H1 (cell line): ENCODE measurements at regions not wholly inside any gene's neighbourhood (a gene's known extent, or its start where the extent isn't known, plus 50 kb on each side); places are given as distances from the start of the nearest gene placed in this dataset.

Experiments
- CTCF ChIA-PET: fragments of 300-600 bp; sonication (Branson Sonifier 250); formaldehyde crosslinking; loops from one replicate; lab custom pipeline; 2021; ENCODE audit not compliant: partially characterized antibody; lab: Charles Lee
- POLR2A ChIA-PET: fragments of 300-600 bp; sonication (Branson Sonifier 250); formaldehyde crosslinking; loops from one replicate; lab custom pipeline; 2021; ENCODE audit warnings: inconsistent platforms; ENCODE audit not compliant: partially characterized antibody; lab: Charles Lee
- DNase-seq, 2 experiments: peaks; one replicate each; pipeline versions ENCODE4 v3.0.0 to v3.0.0-alpha.2; 2010 to 2022; ENCODE audit warnings: low spot score in 2 of 2, low read depth in 1 of 2, mixed read lengths in 1 of 2
- FAIRE-seq: peaks from 2 replicates; lab custom pipeline; 2011; peaks lifted over from hg19 to GRCh38; lab: Jason Lieb, UNC
- H2AFZ ChIP-seq: 2 replicates; pipeline ENCODE4 v1.8.1; 2012; ENCODE audit warnings: low read length, inconsistent platforms
- H2AK5ac ChIP-seq: 2 replicates; pipeline ENCODE4 v1.6.1; 2013; ENCODE audit warnings: low read depth, low read length
- H2BK120ac ChIP-seq: replicated peaks from 2 replicates; pipeline ENCODE3; 2013; ENCODE audit warnings: low read depth, low read length, inconsistent platforms
- H2BK12ac ChIP-seq: 2 replicates; pipeline ENCODE4 v1.6.1; 2013; ENCODE audit warnings: low read depth, low read length
- H2BK15ac ChIP-seq: 2 replicates; pipeline ENCODE4 v1.6.1; 2013; ENCODE audit warnings: low read length
- H2BK20ac ChIP-seq: 2 replicates; pipeline ENCODE4 v1.6.1; 2013; ENCODE audit warnings: low read length
- H2BK5ac ChIP-seq: 2 replicates; pipeline ENCODE4 v1.6.1; 2013; ENCODE audit warnings: low read depth, low read length
- H3K14ac ChIP-seq: 2 replicates; pipeline ENCODE4 v1.6.1; 2013; ENCODE audit warnings: inconsistent platforms; ENCODE audit not compliant: insufficient read length
- H3K18ac ChIP-seq: 2 replicates; pipeline ENCODE4 v1.6.1; 2013; ENCODE audit warnings: low read length; ENCODE audit errors: extremely low read depth
- H3K23ac ChIP-seq: 2 replicates; pipeline ENCODE4 v1.6.1; 2013; ENCODE audit warnings: inconsistent platforms; ENCODE audit not compliant: insufficient read length
- H3K23me2 ChIP-seq: 2 replicates; pipeline ENCODE4 v1.6.1; 2013; ENCODE audit warnings: low read depth, low read length
- H3K27ac ChIP-seq: 2 replicates; pipeline ENCODE4 v1.6.1; 2011; ENCODE audit warnings: low read depth, low read length, inconsistent platforms
- H3K27me3 ChIP-seq, 4 experiments: replicated peaks in 1 of 4; 1 replicate in 1 of 4; 2 replicates in 3 of 4; pipeline versions ENCODE4 v1.6.1 to v1.8.1; 2011 to 2013; ENCODE audit warnings: low read length in 3 of 4, mild to moderate bottlenecking in 3 of 4, inconsistent platforms in 2 of 4, mixed read lengths in 2 of 4, moderate library complexity in 1 of 4; ENCODE audit not compliant: control insufficient read depth in 3 of 4, insufficient read depth in 3 of 4; ENCODE audit errors: extremely low read depth in 1 of 4
- H3K36me3 ChIP-seq, 4 experiments: 2 replicates each; pipeline versions ENCODE4 v1.6.1 to v1.8.1; 2011 to 2013; ENCODE audit warnings: mild to moderate bottlenecking in 4 of 4, low read length in 3 of 4, moderate library complexity in 2 of 4, control low read depth in 1 of 4, inconsistent platforms in 1 of 4; ENCODE audit not compliant: insufficient read depth in 4 of 4, control insufficient read depth in 2 of 4
- H3K4ac ChIP-seq: replicated peaks from 2 replicates; pipeline ENCODE3; 2013; ENCODE audit warnings: low read length, low read depth, mixed read lengths, inconsistent platforms; ENCODE audit not compliant: insufficient read length
- H3K4me1 ChIP-seq, 4 experiments: replicated peaks in 1 of 4; 1 replicate in 1 of 4; 2 replicates in 3 of 4; pipeline versions ENCODE4 v1.6.1 to v1.8.1; 2011 to 2013; ENCODE audit warnings: low read length in 3 of 4, inconsistent platforms in 2 of 4, mixed read lengths in 1 of 4; ENCODE audit not compliant: insufficient read depth in 4 of 4, control insufficient read depth in 3 of 4
- H3K4me2 ChIP-seq, 2 experiments: 2 replicates each; pipeline versions ENCODE4 v1.6.1 to v1.8.1; 2011 to 2013; ENCODE audit warnings: low read depth in 2 of 2, low read length in 2 of 2, control low read depth in 1 of 2, inconsistent platforms in 1 of 2, mild to moderate bottlenecking in 1 of 2; ENCODE audit not compliant: insufficient read depth in 1 of 2
- H3K4me3 ChIP-seq, 4 experiments: fragments of 200-600, 300-600 bp in 1 of 4; sonication (generic), shearing (Covaris generic), sonication (Bioruptor Twin) in 1 of 4; 2 replicates each; pipeline versions ENCODE4 v1.5.1 to v1.8.1; 2011 to 2016; ENCODE audit warnings: low read length in 4 of 4, low read depth in 3 of 4, control low read depth in 2 of 4, inconsistent platforms in 2 of 4, mild to moderate bottlenecking in 2 of 4, mixed read lengths in 1 of 4, moderate library complexity in 1 of 4; ENCODE audit not compliant: insufficient read depth in 2 of 4; ENCODE audit errors: extremely low read depth in 1 of 4
- H3K56ac ChIP-seq: replicated peaks from 2 replicates; pipeline ENCODE3; 2013; ENCODE audit warnings: low read depth, mild to moderate bottlenecking, mixed read lengths, low read length, inconsistent platforms; ENCODE audit not compliant: insufficient read length
- H3K79me1 ChIP-seq: 2 replicates; pipeline ENCODE4 v1.6.1; 2013; ENCODE audit warnings: low read depth, low read length, control low read depth
- H3K79me2 ChIP-seq, 2 experiments: 2 replicates each; pipeline versions ENCODE4 v1.6.1 to v1.8.1; 2012 to 2013; ENCODE audit warnings: low read length in 2 of 2, mild to moderate bottlenecking in 2 of 2, inconsistent platforms in 1 of 2; ENCODE audit not compliant: insufficient read depth in 2 of 2, control insufficient read depth in 1 of 2
- H3K9ac ChIP-seq, 4 experiments: replicated peaks in 1 of 4; 1 replicate in 1 of 4; 2 replicates in 3 of 4; pipeline versions ENCODE4 v1.6.1 to v1.8.1; 2011 to 2013; ENCODE audit warnings: low read depth in 3 of 4, low read length in 3 of 4, control low read depth in 2 of 4, mild to moderate bottlenecking in 2 of 4, moderate library complexity in 2 of 4, inconsistent platforms in 1 of 4; ENCODE audit errors: extremely low read depth in 1 of 4
- H3K9me3 ChIP-seq, 2 experiments: 2 replicates each; pipeline versions ENCODE4 v1.6.1 to v1.8.1; 2012 to 2013; ENCODE audit warnings: mild to moderate bottlenecking in 2 of 2, moderate library complexity in 2 of 2, control low read depth in 1 of 2, inconsistent platforms in 1 of 2, low read depth in 1 of 2, low read length in 1 of 2, mixed read lengths in 1 of 2; ENCODE audit not compliant: insufficient read depth in 2 of 2
- H4K20me1 ChIP-seq, 2 experiments: replicated peaks in 1 of 2; 2 replicates each; pipeline versions ENCODE3 to v1.8.1; 2011 to 2013; ENCODE audit warnings: inconsistent platforms in 2 of 2, low read length in 2 of 2, mild to moderate bottlenecking in 1 of 2; ENCODE audit not compliant: insufficient read depth in 2 of 2, control insufficient read depth in 1 of 2
- H4K5ac ChIP-seq: 2 replicates; pipeline ENCODE4 v1.6.1; 2013; ENCODE audit warnings: low read length, low read depth, mixed read lengths, inconsistent platforms; ENCODE audit not compliant: insufficient read length
- H4K8ac ChIP-seq: 2 replicates; pipeline ENCODE4 v1.8.0; 2013; ENCODE audit warnings: mild to moderate bottlenecking, moderate library complexity, low read length, inconsistent platforms; ENCODE audit not compliant: insufficient read depth; ENCODE audit errors: extremely low read depth
- H4K91ac ChIP-seq: replicated peaks from 2 replicates; pipeline ENCODE3; 2013; ENCODE audit warnings: low read length, mixed read lengths, inconsistent platforms; ENCODE audit not compliant: insufficient read length
- CEBPB ChIP-seq: IDR thresholded peaks from 2 replicates; pipeline ENCODE4 v1.6.1; 2012; ENCODE audit warnings: low read depth, low read length
- HDAC6 ChIP-seq: IDR thresholded peaks from one replicate; pipeline ENCODE4 v1.7.1; 2012; ENCODE audit warnings: low read depth, mild to moderate bottlenecking, inconsistent platforms, low read length, moderate library complexity
- JUND ChIP-seq: IDR thresholded peaks from 2 replicates; pipeline ENCODE4 v1.6.1; 2011; ENCODE audit warnings: mild to moderate bottlenecking, improper control_type of control experiment, low read length
- MAFK ChIP-seq: IDR thresholded peaks from 2 replicates; pipeline ENCODE4 v1.6.1; 2012; ENCODE audit warnings: low read depth, mild to moderate bottlenecking, improper control_type of control experiment, low read length
- NRF1 ChIP-seq: IDR thresholded peaks from 2 replicates; pipeline ENCODE4 v1.6.1; 2011; ENCODE audit warnings: mild to moderate bottlenecking, low read depth, low read length, improper control_type of control experiment
- TAF1 ChIP-seq: IDR thresholded peaks from 2 replicates; pipeline ENCODE4 v1.6.1; 2011; ENCODE audit warnings: mild to moderate bottlenecking, low read depth, low read length
- TCF12 ChIP-seq: IDR thresholded peaks from 2 replicates; pipeline ENCODE4 v1.6.1; 2011; ENCODE audit warnings: low read depth, mild to moderate bottlenecking, low read length
- WGBS, 2 experiments: shearing (Covaris generic) in 1 of 2; methylation state at CpG; one replicate each; pipeline versions ENCODE4 v1.1.6 to v1.1.7; 2013 to 2015; ENCODE audit warnings: low lambda C conversion rate in 2 of 2, mixed read lengths in 2 of 2, inconsistent platforms in 1 of 2, low coverage in 1 of 2, missing lambda C conversion rate in 1 of 2; ENCODE audit not compliant: insufficient replicate concordance in 2 of 2, insufficient coverage in 1 of 2, insufficient read length in 1 of 2; ENCODE audit errors: extremely low coverage in 1 of 2, missing lambda C conversion rate in 1 of 2; 5-methylcytosine and 5-hydroxymethylcytosine counted together
- TF ChIP-seq, protein P1 (sequence below): IDR thresholded peaks from 2 replicates; pipeline ENCODE4 v1.6.1; 2011; ENCODE audit warnings: low read depth, mild to moderate bottlenecking, low read length; ENCODE audit not compliant: insufficient read depth

DNA sequence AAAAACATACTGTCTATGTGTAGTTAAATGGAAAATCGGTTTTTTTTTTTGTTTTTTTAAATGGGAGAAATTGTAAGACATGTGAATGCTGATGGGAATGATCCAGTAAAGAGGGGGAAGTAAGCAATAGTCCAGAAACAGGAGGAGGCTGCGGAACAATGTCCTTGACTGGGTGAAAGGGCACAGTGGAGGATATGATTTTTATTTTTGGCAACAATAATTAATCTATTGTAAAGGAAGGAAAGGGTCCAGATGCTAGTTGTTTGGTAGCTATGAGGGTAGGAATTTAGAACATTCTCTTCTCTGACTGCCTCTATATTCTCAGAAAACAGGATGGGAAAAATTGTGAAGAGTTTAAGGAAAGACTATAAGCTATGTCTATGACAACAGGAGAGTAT is 76.6 kb downstream of the RPL10L start:
- Histone ChIP-seq H3K56ac (no peak overlapping the region), H3K18ac (no peak overlapping the region), H2BK5ac (no peak overlapping the region), H3K36me3 (no peaks in the 10 kb centered on the region), H3K14ac (no peak overlapping the region), H2AK5ac (no peak overlapping the region), H3K27ac (no peak overlapping the region), H3K23me2 (no peaks in the 10 kb centered on the region), H2BK12ac (no peak overlapping the region), H3K23ac (no peak overlapping the region), H3K27me3 (no peaks in the 10 kb centered on the region), H3K9me3 (no peaks in the 10 kb centered on the region), H4K5ac (no peak overlapping the region), H3K79me2 (no peaks in the 10 kb centered on the region), H3K4me3 (no peak overlapping the region), H3K4me2 (no peak overlapping the region), H4K8ac (no peak overlapping the region), H3K4ac (no peak overlapping the region), H2AFZ (no peak overlapping the region), H4K20me1 (no peaks in the 10 kb centered on the region), H2BK20ac (no peak overlapping the region), H2BK15ac (no peak overlapping the region), H3K79me1 (no peaks in the 10 kb centered on the region), H4K91ac (no peak overlapping the region), H2BK120ac (no peak overlapping the region), H3K4me1 (no peaks in the 10 kb centered on the region), H3K9ac (no peak overlapping the region)
- no peak for DNase-seq
- CTCF ChIA-PET: interaction anchor here (0.5 to 1.4 kb wide), 5 partner anchors 13 to 466 kb away, joined by 3 to 5 read pairs (median 4); no protein-coding TSS in a partner anchor
- TF ChIP-seq HDAC6 (no peak), NRF1 (no peak), JUND (no peak), TAF1 (no peak), MAFK (no peak), TCF12 (no peak), CEBPB (no peak)
- TF ChIP-seq, protein P1, sequence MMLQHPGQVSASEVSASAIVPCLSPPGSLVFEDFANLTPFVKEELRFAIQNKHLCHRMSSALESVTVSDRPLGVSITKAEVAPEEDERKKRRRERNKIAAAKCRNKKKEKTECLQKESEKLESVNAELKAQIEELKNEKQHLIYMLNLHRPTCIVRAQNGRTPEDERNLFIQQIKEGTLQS: no peak
- no peak for FAIRE-seq
- POLR2A ChIA-PET: no interaction called here
- WGBS, 2 experiments: 88% methylated on average over 2 of the region's 2 CpGs; no CpG with 5 or more reads in 1 of the 2 experiments
